ENCODE measurements at regions not wholly inside any gene's neighbourhood (a gene's known extent, or its start where the extent isn't known, plus 50 kb on each side); places are given as distances from the start of the nearest gene placed in this dataset.

DNA sequence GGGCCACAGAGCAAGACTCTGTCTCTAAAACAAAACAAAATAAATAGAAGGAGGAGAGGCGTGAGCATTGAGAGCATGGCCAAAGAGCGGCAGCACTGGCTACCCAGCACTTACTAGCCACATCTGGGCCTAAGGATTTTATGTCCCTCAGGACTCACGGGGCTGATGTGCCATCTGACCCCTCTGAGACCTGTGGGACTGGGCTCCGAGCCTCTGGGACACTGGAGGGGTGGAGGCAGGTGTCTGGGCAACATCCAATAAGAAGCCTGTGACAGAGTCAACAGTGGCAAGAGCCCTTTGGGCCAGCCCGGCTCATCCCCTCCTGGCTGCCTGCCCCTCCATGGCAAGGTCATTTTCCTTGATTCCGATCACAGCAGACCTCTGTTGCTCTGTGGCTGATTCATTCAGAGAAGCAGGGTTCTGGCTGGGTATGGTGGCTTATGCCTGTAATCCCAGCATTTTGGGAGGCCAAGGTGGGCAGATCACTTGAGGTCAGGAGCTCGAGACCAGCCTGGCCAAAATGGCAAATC is 60.7 kb downstream of the RRM2 start:
- H3K36me3 ChIP-seq (ENCODE audit: insufficient read depth) = no peaks in the 10 kb centered on the region
- H3K79me2 ChIP-seq (replicated peaks; ENCODE audit: insufficient read depth) = no peaks in the 10 kb centered on the region
- TF ChIP-seq CTCF (conservative IDR thresholded peaks at IDR 0.05; ENCODE audit: low read depth in 2 of 2) (no peak), ETS1 (IDR thresholded peaks at IDR 0.05) (no peak), NANOG (IDR thresholded peaks at IDR 0.05; ENCODE audit: borderline replicate concordance) (no peak), EZH2phosphoT487 (IDR thresholded peaks at IDR 0.05; ENCODE audit: unreplicated experiment) (no peak), ZNF462 (CRISPR knock-in tag; IDR thresholded peaks at IDR 0.05) (no peak), ZNF114 (CRISPR knock-in tag; IDR thresholded peaks at IDR 0.05) (no peak), ZNF331 (CRISPR knock-in tag; IDR thresholded peaks at IDR 0.05; ENCODE audit: low read depth) (no peak), STAT1 (IDR thresholded peaks at IDR 0.05; ENCODE audit: unreplicated experiment) (no peak), JUNB (IDR thresholded peaks at IDR 0.05; ENCODE audit: unreplicated experiment) (no peak)
- TF ChIP-seq, protein P1, sequence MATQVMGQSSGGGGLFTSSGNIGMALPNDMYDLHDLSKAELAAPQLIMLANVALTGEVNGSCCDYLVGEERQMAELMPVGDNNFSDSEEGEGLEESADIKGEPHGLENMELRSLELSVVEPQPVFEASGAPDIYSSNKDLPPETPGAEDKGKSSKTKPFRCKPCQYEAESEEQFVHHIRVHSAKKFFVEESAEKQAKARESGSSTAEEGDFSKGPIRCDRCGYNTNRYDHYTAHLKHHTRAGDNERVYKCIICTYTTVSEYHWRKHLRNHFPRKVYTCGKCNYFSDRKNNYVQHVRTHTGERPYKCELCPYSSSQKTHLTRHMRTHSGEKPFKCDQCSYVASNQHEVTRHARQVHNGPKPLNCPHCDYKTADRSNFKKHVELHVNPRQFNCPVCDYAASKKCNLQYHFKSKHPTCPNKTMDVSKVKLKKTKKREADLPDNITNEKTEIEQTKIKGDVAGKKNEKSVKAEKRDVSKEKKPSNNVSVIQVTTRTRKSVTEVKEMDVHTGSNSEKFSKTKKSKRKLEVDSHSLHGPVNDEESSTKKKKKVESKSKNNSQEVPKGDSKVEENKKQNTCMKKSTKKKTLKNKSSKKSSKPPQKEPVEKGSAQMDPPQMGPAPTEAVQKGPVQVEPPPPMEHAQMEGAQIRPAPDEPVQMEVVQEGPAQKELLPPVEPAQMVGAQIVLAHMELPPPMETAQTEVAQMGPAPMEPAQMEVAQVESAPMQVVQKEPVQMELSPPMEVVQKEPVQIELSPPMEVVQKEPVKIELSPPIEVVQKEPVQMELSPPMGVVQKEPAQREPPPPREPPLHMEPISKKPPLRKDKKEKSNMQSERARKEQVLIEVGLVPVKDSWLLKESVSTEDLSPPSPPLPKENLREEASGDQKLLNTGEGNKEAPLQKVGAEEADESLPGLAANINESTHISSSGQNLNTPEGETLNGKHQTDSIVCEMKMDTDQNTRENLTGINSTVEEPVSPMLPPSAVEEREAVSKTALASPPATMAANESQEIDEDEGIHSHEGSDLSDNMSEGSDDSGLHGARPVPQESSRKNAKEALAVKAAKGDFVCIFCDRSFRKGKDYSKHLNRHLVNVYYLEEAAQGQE (IDR thresholded peaks at IDR 0.05; ENCODE audit: unreplicated experiment) = no peak
- no peak overlapping the region for H3K27ac ChIP-seq (ENCODE audit: low read depth)
- Mint-ChIP-seq H3K27ac (no peak overlapping the region), H3K27me3 (ENCODE audit: insufficient read depth, low read depth, poor library complexity) (peaks cover 1% of the 10 kb centered on the region), H3K4me3 (no peak overlapping the region), H3K36me3 (ENCODE audit: low read depth) (0 out of 3 replicates have a peak, but pooled peaks cover 9% of the 10 kb centered on the region), H3K9me3 (no peaks in the 10 kb centered on the region), H3K4me1 (no peaks in the 10 kb centered on the region)
- H3F3A ChIP-seq (replicated peaks; ENCODE audit: low read depth) = no peaks in the 10 kb centered on the region
- H3K4me2 ChIP-seq = no peak overlapping the region
- DNase-seq (ENCODE audit: low spot score) (no peak), ATAC-seq (no peak)
- H4K20me1 ChIP-seq (replicated peaks; ENCODE audit: insufficient read depth) = no peaks in the 10 kb centered on the region
- no peak overlapping the region for H2AFZ ChIP-seq
- H3K9me2 ChIP-seq (ENCODE audit: insufficient read depth) = no peaks in the 10 kb centered on the region
- no peaks in the 10 kb centered on the region for H3K4me1 ChIP-seq (ENCODE audit: insufficient read depth)
- H3K27me3 ChIP-seq (ENCODE audit: insufficient read depth) = no peaks in the 10 kb centered on the region
- no peak overlapping the region for H3K4me3 ChIP-seq
